SK-N-SH treated with all-trans-retinoic acid at 6 μM for 48 hours (cell line): ENCODE measurements at regions not wholly inside any gene's neighbourhood (a gene's known extent, or its start where the extent isn't known, plus 50 kb on each side); places are given as distances from the start of the nearest gene placed in this dataset.

Experiments
- GLIS3 ChIP-seq: fragments of 250-450 bp; sonication (Bioruptor Pico); IDR thresholded peaks from 2 replicates; pipeline ENCODE4 v1.5.0; 2020; ENCODE audit warnings: mild to moderate bottlenecking, moderate library complexity
- ISL1 ChIP-seq: fragments of 250-450 bp; sonication (Bioruptor Pico); IDR thresholded peaks from 2 replicates; pipeline ENCODE4 v2.1.2; 2022; ENCODE audit warnings: mild to moderate bottlenecking, moderate library complexity
- OSR1 ChIP-seq: fragments of 250-450 bp; sonication (Bioruptor Pico); IDR thresholded peaks from 2 replicates; pipeline ENCODE4 v1.8.0; 2022; ENCODE audit warnings: moderate library complexity, mild to moderate bottlenecking, inconsistent platforms
- TCF4 ChIP-seq: fragments of 250-450 bp; sonication (Bioruptor Pico); IDR thresholded peaks from 2 replicates; pipeline ENCODE4 v1.8.0; 2021; ENCODE audit warnings: mild to moderate bottlenecking, moderate library complexity, borderline replicate concordance
- ZC3H10 ChIP-seq: fragments of 250-450 bp; sonication (Bioruptor Pico); IDR thresholded peaks from 2 replicates; pipeline ENCODE4 v1.5.1; 2021; ENCODE audit warnings: mild to moderate bottlenecking, moderate library complexity
- ZFP3 ChIP-seq: fragments of 250-450 bp; sonication (Bioruptor Pico); IDR thresholded peaks from 2 replicates; pipeline ENCODE4 v1.5.0; 2020; ENCODE audit warnings: mild to moderate bottlenecking, moderate library complexity
- ZFP30 ChIP-seq: fragments of 450-650 bp; formaldehyde crosslinking; IDR thresholded peaks from 2 replicates; pipeline ENCODE4 v1.5.0; 2022; ENCODE audit warnings: mild to moderate bottlenecking, moderate library complexity
- ZNF565 ChIP-seq: fragments of 450-650 bp; formaldehyde crosslinking; conservative IDR thresholded peaks from 2 replicates; pipeline ENCODE4 v1.5.0; 2020; ENCODE audit warnings: low read depth, mild to moderate bottlenecking, moderate library complexity
- ZNF70 ChIP-seq: fragments of 450-650 bp; formaldehyde crosslinking; IDR thresholded peaks from 2 replicates; pipeline ENCODE4 v1.5.0; 2020; ENCODE audit warnings: mild to moderate bottlenecking, moderate library complexity
- TF ChIP-seq, protein P1 (sequence below): fragments of 250-450 bp; sonication (Bioruptor Pico); IDR thresholded peaks from 2 replicates; pipeline ENCODE4 v1.8.0; 2020; ENCODE audit warnings: mild to moderate bottlenecking, moderate library complexity, borderline replicate concordance
- TF ChIP-seq, protein P2 (sequence below): fragments of 250-450 bp; sonication (Bioruptor Pico); IDR thresholded peaks from 2 replicates; pipeline ENCODE4 v1.5.0; 2020; ENCODE audit warnings: mild to moderate bottlenecking, moderate library complexity
- TF ChIP-seq, protein P3 (sequence below): fragments of 250-450 bp; sonication (Bioruptor Pico); IDR thresholded peaks from 2 replicates; pipeline ENCODE4 v1.5.1; 2021; ENCODE audit warnings: mild to moderate bottlenecking, moderate library complexity

DNA sequence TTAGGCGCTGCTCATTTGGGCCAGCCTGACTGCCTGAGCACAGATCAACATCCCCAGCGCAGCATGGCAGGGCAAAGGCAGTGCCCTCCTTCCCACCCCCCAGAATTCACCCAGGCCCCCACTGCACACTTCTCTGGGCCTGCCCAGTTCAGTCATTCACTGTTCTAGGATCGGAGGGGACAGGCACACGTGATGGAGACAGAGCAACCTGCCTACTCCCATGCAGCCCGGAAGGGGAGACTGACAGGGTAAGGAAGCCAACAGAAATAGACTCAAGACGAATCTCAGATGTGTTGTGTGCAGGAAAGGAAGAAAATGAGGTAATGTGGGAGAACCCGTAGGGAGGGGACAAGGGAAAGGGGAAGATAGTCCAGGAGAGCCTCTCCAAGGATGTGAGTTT is 59.2 kb upstream of the LYRM9 start:
- TF ChIP-seq GLIS3 = no peak
- no peak for TF ChIP-seq ZNF565
- TF ChIP-seq, protein P1, sequence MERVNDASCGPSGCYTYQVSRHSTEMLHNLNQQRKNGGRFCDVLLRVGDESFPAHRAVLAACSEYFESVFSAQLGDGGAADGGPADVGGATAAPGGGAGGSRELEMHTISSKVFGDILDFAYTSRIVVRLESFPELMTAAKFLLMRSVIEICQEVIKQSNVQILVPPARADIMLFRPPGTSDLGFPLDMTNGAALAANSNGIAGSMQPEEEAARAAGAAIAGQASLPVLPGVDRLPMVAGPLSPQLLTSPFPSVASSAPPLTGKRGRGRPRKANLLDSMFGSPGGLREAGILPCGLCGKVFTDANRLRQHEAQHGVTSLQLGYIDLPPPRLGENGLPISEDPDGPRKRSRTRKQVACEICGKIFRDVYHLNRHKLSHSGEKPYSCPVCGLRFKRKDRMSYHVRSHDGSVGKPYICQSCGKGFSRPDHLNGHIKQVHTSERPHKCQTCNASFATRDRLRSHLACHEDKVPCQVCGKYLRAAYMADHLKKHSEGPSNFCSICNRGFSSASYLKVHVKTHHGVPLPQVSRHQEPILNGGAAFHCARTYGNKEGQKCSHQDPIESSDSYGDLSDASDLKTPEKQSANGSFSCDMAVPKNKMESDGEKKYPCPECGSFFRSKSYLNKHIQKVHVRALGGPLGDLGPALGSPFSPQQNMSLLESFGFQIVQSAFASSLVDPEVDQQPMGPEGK = no peak
- no peak for TF ChIP-seq ZNF70 (CRISPR knock-in tag)
- TF ChIP-seq TCF4 = no peak
- no peak for TF ChIP-seq ZC3H10 (CRISPR knock-in tag)
- no peak for TF ChIP-seq OSR1 (CRISPR knock-in tag)
- TF ChIP-seq, protein P2, sequence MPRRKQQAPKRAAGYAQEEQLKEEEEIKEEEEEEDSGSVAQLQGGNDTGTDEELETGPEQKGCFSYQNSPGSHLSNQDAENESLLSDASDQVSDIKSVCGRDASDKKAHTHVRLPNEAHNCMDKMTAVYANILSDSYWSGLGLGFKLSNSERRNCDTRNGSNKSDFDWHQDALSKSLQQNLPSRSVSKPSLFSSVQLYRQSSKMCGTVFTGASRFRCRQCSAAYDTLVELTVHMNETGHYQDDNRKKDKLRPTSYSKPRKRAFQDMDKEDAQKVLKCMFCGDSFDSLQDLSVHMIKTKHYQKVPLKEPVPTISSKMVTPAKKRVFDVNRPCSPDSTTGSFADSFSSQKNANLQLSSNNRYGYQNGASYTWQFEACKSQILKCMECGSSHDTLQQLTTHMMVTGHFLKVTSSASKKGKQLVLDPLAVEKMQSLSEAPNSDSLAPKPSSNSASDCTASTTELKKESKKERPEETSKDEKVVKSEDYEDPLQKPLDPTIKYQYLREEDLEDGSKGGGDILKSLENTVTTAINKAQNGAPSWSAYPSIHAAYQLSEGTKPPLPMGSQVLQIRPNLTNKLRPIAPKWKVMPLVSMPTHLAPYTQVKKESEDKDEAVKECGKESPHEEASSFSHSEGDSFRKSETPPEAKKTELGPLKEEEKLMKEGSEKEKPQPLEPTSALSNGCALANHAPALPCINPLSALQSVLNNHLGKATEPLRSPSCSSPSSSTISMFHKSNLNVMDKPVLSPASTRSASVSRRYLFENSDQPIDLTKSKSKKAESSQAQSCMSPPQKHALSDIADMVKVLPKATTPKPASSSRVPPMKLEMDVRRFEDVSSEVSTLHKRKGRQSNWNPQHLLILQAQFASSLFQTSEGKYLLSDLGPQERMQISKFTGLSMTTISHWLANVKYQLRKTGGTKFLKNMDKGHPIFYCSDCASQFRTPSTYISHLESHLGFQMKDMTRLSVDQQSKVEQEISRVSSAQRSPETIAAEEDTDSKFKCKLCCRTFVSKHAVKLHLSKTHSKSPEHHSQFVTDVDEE (CRISPR knock-in tag) = no peak
- no peak for TF ChIP-seq ZFP3 (CRISPR knock-in tag)
- TF ChIP-seq ISL1 (CRISPR knock-in tag) = no peak
- TF ChIP-seq ZFP30 (CRISPR knock-in tag) = no peak
- TF ChIP-seq, protein P3, sequence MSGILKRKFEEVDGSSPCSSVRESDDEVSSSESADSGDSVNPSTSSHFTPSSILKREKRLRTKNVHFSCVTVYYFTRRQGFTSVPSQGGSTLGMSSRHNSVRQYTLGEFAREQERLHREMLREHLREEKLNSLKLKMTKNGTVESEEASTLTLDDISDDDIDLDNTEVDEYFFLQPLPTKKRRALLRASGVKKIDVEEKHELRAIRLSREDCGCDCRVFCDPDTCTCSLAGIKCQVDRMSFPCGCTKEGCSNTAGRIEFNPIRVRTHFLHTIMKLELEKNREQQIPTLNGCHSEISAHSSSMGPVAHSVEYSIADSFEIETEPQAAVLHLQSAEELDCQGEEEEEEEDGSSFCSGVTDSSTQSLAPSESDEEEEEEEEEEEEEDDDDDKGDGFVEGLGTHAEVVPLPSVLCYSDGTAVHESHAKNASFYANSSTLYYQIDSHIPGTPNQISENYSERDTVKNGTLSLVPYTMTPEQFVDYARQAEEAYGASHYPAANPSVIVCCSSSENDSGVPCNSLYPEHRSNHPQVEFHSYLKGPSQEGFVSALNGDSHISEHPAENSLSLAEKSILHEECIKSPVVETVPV (CRISPR knock-in tag) = no peak
